WTC11 (cell line): ENCODE measurements at regions not wholly inside any gene's neighbourhood (a gene's known extent, or its start where the extent isn't known, plus 50 kb on each side); places are given as distances from the start of the nearest gene placed in this dataset.

Experiments used
- ATAC-seq: fragments of 200-7000 bp; cut with Tn5 transposase; 2 replicates; pipeline ENCODE4 v1.10.0; 2021; ENCODE audit warnings: mild to moderate bottlenecking, moderate library complexity
- CTCF ChIA-PET: fragments of 300-600 bp; sonication (Branson Sonifier 250); formaldehyde crosslinking; loops from one replicate; lab custom pipeline; 2021; ENCODE audit warnings: antibody characterized with exemption; lab: Charles Lee
- POLR2A ChIA-PET: fragments of 350-600 bp; sonication (Branson Sonifier 250); formaldehyde crosslinking; loops from one replicate; lab custom pipeline; 2021; ENCODE audit warnings: antibody characterized with exemption; lab: Charles Lee
- DNase-seq: peaks from one replicate; pipeline ENCODE4 v3.0.0; 2021; ENCODE audit warnings: low spot score
- H3K27ac Mint-ChIP-seq: 2 replicates; pipeline ENCODE4 v1.8.0; 2021; ENCODE audit warnings: mixed read lengths
- H3K27me3 Mint-ChIP-seq: 2 replicates; pipeline ENCODE4 v1.8.0; 2021; ENCODE audit warnings: low read depth, mild to moderate bottlenecking, moderate library complexity, mixed read lengths
- H3K36me3 Mint-ChIP-seq: 2 replicates; pipeline ENCODE4 v1.8.0; 2021; ENCODE audit warnings: mixed read lengths
- H3K4me1 Mint-ChIP-seq: 2 replicates; pipeline ENCODE4 v1.8.0; 2022; ENCODE audit warnings: mixed read lengths
- H3K4me3 Mint-ChIP-seq: 2 replicates; pipeline ENCODE4 v1.8.0; 2021; ENCODE audit warnings: mild to moderate bottlenecking, moderate library complexity, mixed read lengths
- H3K9me3 Mint-ChIP-seq: 2 replicates; pipeline ENCODE4 v1.8.0; 2021; ENCODE audit warnings: mixed read lengths
- CREB1 ChIP-seq: sonication (generic); formaldehyde crosslinking; IDR thresholded peaks from 2 replicates; pipeline ENCODE4 v1.8.0; 2023; ENCODE audit warnings: mild to moderate bottlenecking, missing genetic modification reagents
- EMX1 ChIP-seq: fragments of 250-450 bp; sonication (Bioruptor Pico); IDR thresholded peaks from 2 replicates; pipeline ENCODE4 v1.8.0; 2021; ENCODE audit warnings: mild to moderate bottlenecking
- IRF2 ChIP-seq: sonication (generic); formaldehyde crosslinking; IDR thresholded peaks from 2 replicates; pipeline ENCODE4 v1.8.0; 2022; ENCODE audit warnings: low read depth, missing genetic modification reagents, borderline replicate concordance
- NFE2L1 ChIP-seq: sonication (generic); formaldehyde crosslinking; IDR thresholded peaks from 2 replicates; pipeline ENCODE4 v1.8.1; 2023; ENCODE audit warnings: missing genetic modification reagents
- NFYB ChIP-seq: sonication (generic); formaldehyde crosslinking; conservative IDR thresholded peaks from 2 replicates; pipeline ENCODE4 v1.8.0; 2022; ENCODE audit warnings: low read depth, missing genetic modification reagents
- NR1H2 ChIP-seq: sonication (generic); formaldehyde crosslinking; IDR thresholded peaks from 2 replicates; pipeline ENCODE4 v1.9.0; 2021; ENCODE audit warnings: mild to moderate bottlenecking, moderate library complexity, missing genetic modification reagents
- NR3C1 ChIP-seq: sonication (generic); formaldehyde crosslinking; conservative IDR thresholded peaks from 2 replicates; pipeline ENCODE4 v1.8.1; 2023; ENCODE audit warnings: low read depth, mild to moderate bottlenecking, missing genetic modification reagents
- OVOL2 ChIP-seq: fragments of 250-450 bp; sonication (Bioruptor Pico); IDR thresholded peaks from 2 replicates; pipeline ENCODE4 v1.9.0; 2021; ENCODE audit warnings: mild to moderate bottlenecking, borderline replicate concordance
- SMAD3 ChIP-seq: sonication (generic); formaldehyde crosslinking; IDR thresholded peaks from 2 replicates; pipeline ENCODE4 v1.8.0; 2022; ENCODE audit warnings: missing genetic modification reagents, mild to moderate bottlenecking, borderline replicate concordance
- ZBTB21 ChIP-seq: sonication (generic); formaldehyde crosslinking; IDR thresholded peaks from 2 replicates; pipeline ENCODE4 v1.8.1; 2023; ENCODE audit warnings: mild to moderate bottlenecking, missing genetic modification reagents, borderline replicate concordance
- ZNF121 ChIP-seq: sonication (generic); formaldehyde crosslinking; IDR thresholded peaks from 2 replicates; pipeline ENCODE4 v1.8.0; 2023; ENCODE audit warnings: missing genetic modification reagents
- ZNF219 ChIP-seq: sonication (generic); formaldehyde crosslinking; IDR thresholded peaks from 2 replicates; pipeline ENCODE4 v1.8.0; 2023; ENCODE audit warnings: missing genetic modification reagents, mild to moderate bottlenecking, borderline replicate concordance
- ZNF396 ChIP-seq: fragments of 250-450 bp; sonication (Bioruptor Pico); IDR thresholded peaks from 2 replicates; pipeline ENCODE4 v1.8.0; 2021; ENCODE audit warnings: mild to moderate bottlenecking, moderate library complexity, borderline replicate concordance
- TF ChIP-seq, protein P1 (sequence below): sonication (generic); formaldehyde crosslinking; IDR thresholded peaks from 2 replicates; pipeline ENCODE4 v1.8.1; 2022; ENCODE audit warnings: low read depth, mild to moderate bottlenecking, moderate library complexity, missing genetic modification reagents, borderline replicate concordance
- TF ChIP-seq, protein P2 (sequence below): sonication (generic); formaldehyde crosslinking; IDR thresholded peaks from 2 replicates; pipeline ENCODE4 v1.8.1; 2023; ENCODE audit warnings: mild to moderate bottlenecking, missing genetic modification reagents
- TF ChIP-seq, protein P3 (sequence below): sonication (generic); formaldehyde crosslinking; IDR thresholded peaks from 2 replicates; pipeline ENCODE4 v1.8.0; 2023; ENCODE audit warnings: missing genetic modification reagents, mild to moderate bottlenecking, borderline replicate concordance
- TF ChIP-seq, protein P4 (sequence below): sonication (generic); formaldehyde crosslinking; conservative IDR thresholded peaks from 2 replicates; pipeline ENCODE4 v1.8.1; 2022; ENCODE audit warnings: mild to moderate bottlenecking, missing genetic modification reagents
- TF ChIP-seq, protein P5 (sequence below): sonication (generic); formaldehyde crosslinking; IDR thresholded peaks from 2 replicates; pipeline ENCODE4 v1.8.0; 2022; ENCODE audit warnings: mild to moderate bottlenecking, missing genetic modification reagents
- TF ChIP-seq, protein P6 (sequence below): sonication (generic); formaldehyde crosslinking; IDR thresholded peaks from 2 replicates; pipeline ENCODE4 v1.8.0; 2022; ENCODE audit warnings: mild to moderate bottlenecking, missing genetic modification reagents
- TF ChIP-seq, protein P7 (sequence below): sonication (generic); formaldehyde crosslinking; IDR thresholded peaks from 2 replicates; pipeline ENCODE4 v1.8.0; 2022; ENCODE audit warnings: mild to moderate bottlenecking, missing genetic modification reagents
- TF ChIP-seq, protein P8 (sequence below): sonication (generic); formaldehyde crosslinking; IDR thresholded peaks from 2 replicates; pipeline ENCODE4 v1.8.1; 2023; ENCODE audit warnings: mild to moderate bottlenecking, missing genetic modification reagents, moderate library complexity

DNA sequence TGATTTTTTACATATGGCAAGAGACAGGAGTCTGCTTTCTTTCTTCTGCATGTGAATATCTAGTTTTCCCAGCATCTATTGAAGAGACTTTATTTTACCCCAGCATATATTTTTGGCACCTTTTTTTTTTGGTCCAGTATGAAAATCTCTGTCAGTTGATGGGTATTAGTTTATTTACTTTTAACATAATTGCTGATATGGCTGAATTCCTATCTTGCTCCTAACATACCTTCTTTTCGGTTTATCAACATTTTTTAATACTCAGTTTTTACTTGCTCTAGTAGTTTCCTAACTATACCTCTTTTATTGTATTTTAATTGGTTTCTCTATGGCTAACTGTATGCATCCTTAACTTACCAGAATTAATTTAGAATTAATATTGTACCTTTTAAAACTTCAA is 77.5 kb upstream of the PDE7B start (continued):
- TF ChIP-seq, protein P1, sequence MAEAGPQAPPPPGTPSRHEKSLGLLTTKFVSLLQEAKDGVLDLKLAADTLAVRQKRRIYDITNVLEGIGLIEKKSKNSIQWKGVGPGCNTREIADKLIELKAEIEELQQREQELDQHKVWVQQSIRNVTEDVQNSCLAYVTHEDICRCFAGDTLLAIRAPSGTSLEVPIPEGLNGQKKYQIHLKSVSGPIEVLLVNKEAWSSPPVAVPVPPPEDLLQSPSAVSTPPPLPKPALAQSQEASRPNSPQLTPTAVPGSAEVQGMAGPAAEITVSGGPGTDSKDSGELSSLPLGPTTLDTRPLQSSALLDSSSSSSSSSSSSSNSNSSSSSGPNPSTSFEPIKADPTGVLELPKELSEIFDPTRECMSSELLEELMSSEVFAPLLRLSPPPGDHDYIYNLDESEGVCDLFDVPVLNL (CRISPR knock-in tag) = no peak
- TF ChIP-seq EMX1 = no peak
- TF ChIP-seq, protein P2, sequence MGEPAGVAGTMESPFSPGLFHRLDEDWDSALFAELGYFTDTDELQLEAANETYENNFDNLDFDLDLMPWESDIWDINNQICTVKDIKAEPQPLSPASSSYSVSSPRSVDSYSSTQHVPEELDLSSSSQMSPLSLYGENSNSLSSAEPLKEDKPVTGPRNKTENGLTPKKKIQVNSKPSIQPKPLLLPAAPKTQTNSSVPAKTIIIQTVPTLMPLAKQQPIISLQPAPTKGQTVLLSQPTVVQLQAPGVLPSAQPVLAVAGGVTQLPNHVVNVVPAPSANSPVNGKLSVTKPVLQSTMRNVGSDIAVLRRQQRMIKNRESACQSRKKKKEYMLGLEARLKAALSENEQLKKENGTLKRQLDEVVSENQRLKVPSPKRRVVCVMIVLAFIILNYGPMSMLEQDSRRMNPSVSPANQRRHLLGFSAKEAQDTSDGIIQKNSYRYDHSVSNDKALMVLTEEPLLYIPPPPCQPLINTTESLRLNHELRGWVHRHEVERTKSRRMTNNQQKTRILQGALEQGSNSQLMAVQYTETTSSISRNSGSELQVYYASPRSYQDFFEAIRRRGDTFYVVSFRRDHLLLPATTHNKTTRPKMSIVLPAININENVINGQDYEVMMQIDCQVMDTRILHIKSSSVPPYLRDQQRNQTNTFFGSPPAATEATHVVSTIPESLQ (CRISPR knock-in tag) = no peak
- TF ChIP-seq SMAD3 (CRISPR knock-in tag) = no peak
- no peak for TF ChIP-seq CREB1
- TF ChIP-seq, protein P3, sequence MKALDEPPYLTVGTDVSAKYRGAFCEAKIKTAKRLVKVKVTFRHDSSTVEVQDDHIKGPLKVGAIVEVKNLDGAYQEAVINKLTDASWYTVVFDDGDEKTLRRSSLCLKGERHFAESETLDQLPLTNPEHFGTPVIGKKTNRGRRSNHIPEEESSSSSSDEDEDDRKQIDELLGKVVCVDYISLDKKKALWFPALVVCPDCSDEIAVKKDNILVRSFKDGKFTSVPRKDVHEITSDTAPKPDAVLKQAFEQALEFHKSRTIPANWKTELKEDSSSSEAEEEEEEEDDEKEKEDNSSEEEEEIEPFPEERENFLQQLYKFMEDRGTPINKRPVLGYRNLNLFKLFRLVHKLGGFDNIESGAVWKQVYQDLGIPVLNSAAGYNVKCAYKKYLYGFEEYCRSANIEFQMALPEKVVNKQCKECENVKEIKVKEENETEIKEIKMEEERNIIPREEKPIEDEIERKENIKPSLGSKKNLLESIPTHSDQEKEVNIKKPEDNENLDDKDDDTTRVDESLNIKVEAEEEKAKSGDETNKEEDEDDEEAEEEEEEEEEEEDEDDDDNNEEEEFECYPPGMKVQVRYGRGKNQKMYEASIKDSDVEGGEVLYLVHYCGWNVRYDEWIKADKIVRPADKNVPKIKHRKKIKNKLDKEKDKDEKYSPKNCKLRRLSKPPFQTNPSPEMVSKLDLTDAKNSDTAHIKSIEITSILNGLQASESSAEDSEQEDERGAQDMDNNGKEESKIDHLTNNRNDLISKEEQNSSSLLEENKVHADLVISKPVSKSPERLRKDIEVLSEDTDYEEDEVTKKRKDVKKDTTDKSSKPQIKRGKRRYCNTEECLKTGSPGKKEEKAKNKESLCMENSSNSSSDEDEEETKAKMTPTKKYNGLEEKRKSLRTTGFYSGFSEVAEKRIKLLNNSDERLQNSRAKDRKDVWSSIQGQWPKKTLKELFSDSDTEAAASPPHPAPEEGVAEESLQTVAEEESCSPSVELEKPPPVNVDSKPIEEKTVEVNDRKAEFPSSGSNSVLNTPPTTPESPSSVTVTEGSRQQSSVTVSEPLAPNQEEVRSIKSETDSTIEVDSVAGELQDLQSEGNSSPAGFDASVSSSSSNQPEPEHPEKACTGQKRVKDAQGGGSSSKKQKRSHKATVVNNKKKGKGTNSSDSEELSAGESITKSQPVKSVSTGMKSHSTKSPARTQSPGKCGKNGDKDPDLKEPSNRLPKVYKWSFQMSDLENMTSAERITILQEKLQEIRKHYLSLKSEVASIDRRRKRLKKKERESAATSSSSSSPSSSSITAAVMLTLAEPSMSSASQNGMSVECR = no peak
- no peak for TF ChIP-seq OVOL2 (CRISPR knock-in tag)
- TF ChIP-seq, protein P4, sequence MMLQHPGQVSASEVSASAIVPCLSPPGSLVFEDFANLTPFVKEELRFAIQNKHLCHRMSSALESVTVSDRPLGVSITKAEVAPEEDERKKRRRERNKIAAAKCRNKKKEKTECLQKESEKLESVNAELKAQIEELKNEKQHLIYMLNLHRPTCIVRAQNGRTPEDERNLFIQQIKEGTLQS (CRISPR knock-in tag) = no peak
- TF ChIP-seq, protein P5, sequence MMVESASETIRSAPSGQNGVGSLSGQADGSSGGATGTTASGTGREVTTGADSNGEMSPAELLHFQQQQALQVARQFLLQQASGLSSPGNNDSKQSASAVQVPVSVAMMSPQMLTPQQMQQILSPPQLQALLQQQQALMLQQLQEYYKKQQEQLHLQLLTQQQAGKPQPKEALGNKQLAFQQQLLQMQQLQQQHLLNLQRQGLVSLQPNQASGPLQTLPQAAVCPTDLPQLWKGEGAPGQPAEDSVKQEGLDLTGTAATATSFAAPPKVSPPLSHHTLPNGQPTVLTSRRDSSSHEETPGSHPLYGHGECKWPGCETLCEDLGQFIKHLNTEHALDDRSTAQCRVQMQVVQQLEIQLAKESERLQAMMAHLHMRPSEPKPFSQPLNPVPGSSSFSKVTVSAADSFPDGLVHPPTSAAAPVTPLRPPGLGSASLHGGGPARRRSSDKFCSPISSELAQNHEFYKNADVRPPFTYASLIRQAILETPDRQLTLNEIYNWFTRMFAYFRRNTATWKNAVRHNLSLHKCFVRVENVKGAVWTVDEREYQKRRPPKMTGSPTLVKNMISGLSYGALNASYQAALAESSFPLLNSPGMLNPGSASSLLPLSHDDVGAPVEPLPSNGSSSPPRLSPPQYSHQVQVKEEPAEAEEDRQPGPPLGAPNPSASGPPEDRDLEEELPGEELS = no peak

DNA sequence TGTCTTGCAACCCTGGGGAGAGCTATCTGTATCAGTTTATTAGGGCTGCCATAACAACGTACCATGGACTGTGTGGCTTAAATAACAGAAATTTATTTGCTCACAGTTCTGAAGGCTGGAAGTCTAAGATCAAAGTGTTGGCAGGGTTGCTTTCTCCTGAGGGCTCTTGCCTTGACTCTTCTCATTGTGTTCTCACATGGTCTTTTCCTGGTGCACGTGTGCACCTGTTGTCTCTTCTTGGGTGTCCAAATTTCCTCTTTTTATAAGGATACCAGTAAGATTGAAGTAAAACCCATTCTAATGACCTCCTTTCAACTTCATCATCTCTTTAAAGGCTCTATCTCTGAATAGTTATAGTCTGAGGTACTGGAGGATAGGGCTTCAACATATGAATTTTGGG is 72.3 kb upstream of the PDE7B start:
- ATAC-seq (no peak), DNase-seq (no peak)
- H3K36me3 Mint-ChIP-seq = no peaks in the 10 kb centered on the region
- no peak overlapping the region for H3K27ac Mint-ChIP-seq
- POLR2A ChIA-PET = no interaction called here
- CTCF ChIA-PET = no interaction called here
- H3K27me3 Mint-ChIP-seq = no peaks in the 10 kb centered on the region
- no peaks in the 10 kb centered on the region for H3K4me1 Mint-ChIP-seq
- H3K4me3 Mint-ChIP-seq = no peak overlapping the region
- peaks cover 10% of the 10 kb centered on the region; the same call in 1 of the 2 replicates for H3K9me3 Mint-ChIP-seq
- no peak for TF ChIP-seq ZNF396 (CRISPR knock-in tag)
- TF ChIP-seq, protein P6, sequence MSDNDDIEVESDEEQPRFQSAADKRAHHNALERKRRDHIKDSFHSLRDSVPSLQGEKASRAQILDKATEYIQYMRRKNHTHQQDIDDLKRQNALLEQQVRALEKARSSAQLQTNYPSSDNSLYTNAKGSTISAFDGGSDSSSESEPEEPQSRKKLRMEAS (CRISPR knock-in tag) = no peak
- TF ChIP-seq ZNF121 (CRISPR knock-in tag) = no peak
- TF ChIP-seq, protein P7, sequence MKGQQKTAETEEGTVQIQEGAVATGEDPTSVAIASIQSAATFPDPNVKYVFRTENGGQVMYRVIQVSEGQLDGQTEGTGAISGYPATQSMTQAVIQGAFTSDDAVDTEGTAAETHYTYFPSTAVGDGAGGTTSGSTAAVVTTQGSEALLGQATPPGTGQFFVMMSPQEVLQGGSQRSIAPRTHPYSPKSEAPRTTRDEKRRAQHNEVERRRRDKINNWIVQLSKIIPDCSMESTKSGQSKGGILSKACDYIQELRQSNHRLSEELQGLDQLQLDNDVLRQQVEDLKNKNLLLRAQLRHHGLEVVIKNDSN (CRISPR knock-in tag) = no peak
- no peak for TF ChIP-seq IRF2 (CRISPR knock-in tag)
- no peak for TF ChIP-seq NR1H2 (CRISPR knock-in tag)
- no peak for TF ChIP-seq ZNF219
- no peak for TF ChIP-seq NR3C1
- TF ChIP-seq, protein P8, sequence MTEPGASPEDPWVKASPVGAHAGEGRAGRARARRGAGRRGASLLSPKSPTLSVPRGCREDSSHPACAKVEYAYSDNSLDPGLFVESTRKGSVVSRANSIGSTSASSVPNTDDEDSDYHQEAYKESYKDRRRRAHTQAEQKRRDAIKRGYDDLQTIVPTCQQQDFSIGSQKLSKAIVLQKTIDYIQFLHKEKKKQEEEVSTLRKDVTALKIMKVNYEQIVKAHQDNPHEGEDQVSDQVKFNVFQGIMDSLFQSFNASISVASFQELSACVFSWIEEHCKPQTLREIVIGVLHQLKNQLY (CRISPR knock-in tag) = no peak
- TF ChIP-seq, protein P3 = no peak
- no peak for TF ChIP-seq NFYB
- no peak for TF ChIP-seq ZBTB21 (CRISPR knock-in tag)
- TF ChIP-seq NFE2L1 (CRISPR knock-in tag) = no peak
